Hematopoietic multipotent progenitor cell treated with erythropoietin and hydrocortisone succinate and interleukin-3 and kit ligand, for 8 days (in vitro differentiated cells): ENCODE measurements at regions not wholly inside any gene's neighbourhood (a gene's known extent, or its start where the extent isn't known, plus 50 kb on each side); places are given as distances from the start of the nearest gene placed in this dataset.
"Not testable (repeated sequence)": the region's sequence is repeated elsewhere in the genome, so short reads cannot be mapped to it uniquely, and the experiment has no call there.

Experiments
- DNase-seq: peaks from one replicate; pipeline ENCODE4 v3.0.0-alpha.2; 2015

- no peak for DNase-seq
Measured at GRCh38 chr1:94769551-94769950, 50.6 kb upstream of the SLC44A3 start.

- DNase-seq, result no peak
Measured at GRCh38 chr1:94768036-94768435, 52.1 kb upstream of the SLC44A3 start.

GRCh38 chr1:94765958-94766357, 54.2 kb upstream of the SLC44A3 start:
- no peak for DNase-seq

- DNase-seq, result no peak
Measured at GRCh38 chr1:94759188-94759587, 61.0 kb upstream of the SLC44A3 start.

GRCh38 chr1:94757931-94758330, 62.2 kb upstream of the SLC44A3 start:
- no peak for DNase-seq

GRCh38 chr1:94755675-94756074, 64.5 kb upstream of the SLC44A3 start:
- peak; percentile 93 for DNase-seq

GRCh38 chr1:94755016-94755415, 65.1 kb upstream of the SLC44A3 start:
- DNase-seq, result not testable (repeated sequence)

- no peak for DNase-seq
Measured at GRCh38 chr1:94754570-94754969, 65.6 kb upstream of the SLC44A3 start.

GRCh38 chr1:94754095-94754494, 66.1 kb upstream of the SLC44A3 start:
- no peak for DNase-seq

- DNase-seq, result no peak
Measured at GRCh38 chr1:94753171-94753972, 66.8 kb upstream of the SLC44A3 start.

- not testable (repeated sequence) for DNase-seq
Measured at GRCh38 chr1:94751483-94751882, 68.7 kb upstream of the SLC44A3 start.

- no peak for DNase-seq
Measured at GRCh38 chr1:94746635-94747525, 73.3 kb upstream of the SLC44A3 start.

- no peak for DNase-seq
Measured at GRCh38 chr1:94745742-94746141, 74.4 kb upstream of the SLC44A3 start.

GRCh38 chr1:94743862-94744261, 76.3 kb upstream of the SLC44A3 start:
- DNase-seq, result no peak

- DNase-seq, result no peak
Measured at GRCh38 chr1:94741996-94742395, 78.2 kb upstream of the SLC44A3 start.

GRCh38 chr1:94741510-94741909, 78.6 kb upstream of the SLC44A3 start:
- DNase-seq, result peak; percentile 16

GRCh38 chr1:94739521-94740061, 80.6 kb upstream of the SLC44A3 start:
- no peak for DNase-seq

GRCh38 chr1:94738371-94738770, 81.8 kb upstream of the SLC44A3 start:
- no peak for DNase-seq

GRCh38 chr1:94737124-94737998, 82.8 kb upstream of the SLC44A3 start:
- DNase-seq, result peak; percentile 79

- DNase-seq, result no peak
Measured at GRCh38 chr1:94736549-94736948, 83.6 kb upstream of the SLC44A3 start.

- DNase-seq, result no peak
Measured at GRCh38 chr1:94736073-94736472, 84.1 kb upstream of the SLC44A3 start.
